Mesendoderm (in vitro differentiated cells): ENCODE measurements at regions not wholly inside any gene's neighbourhood (a gene's known extent, or its start where the extent isn't known, plus 50 kb on each side); places are given as distances from the start of the nearest gene placed in this dataset.

Experiments used
- DNase-seq: peaks from one replicate; pipeline ENCODE4 v3.0.0; 2013
- H2AK5ac ChIP-seq: 2 replicates; pipeline ENCODE4 v1.6.1; 2013; ENCODE audit warnings: low read length, inconsistent platforms
- H2BK120ac ChIP-seq: 2 replicates; pipeline ENCODE4 v1.6.1; 2013; ENCODE audit warnings: low read depth, mild to moderate bottlenecking, low read length, moderate library complexity, mixed read lengths
- H2BK15ac ChIP-seq: replicated peaks from 2 replicates; pipeline ENCODE4 v1.6.1; 2013; ENCODE audit warnings: low read depth, mild to moderate bottlenecking, moderate library complexity
- H2BK5ac ChIP-seq: 2 replicates; pipeline ENCODE4 v1.6.1; 2013; ENCODE audit warnings: low read length, inconsistent platforms
- H3K18ac ChIP-seq: 2 replicates; pipeline ENCODE4 v1.6.1; 2013; ENCODE audit warnings: mild to moderate bottlenecking, low read length, mixed read lengths
- H3K23ac ChIP-seq: one replicate; pipeline ENCODE4 v1.6.1; 2013; ENCODE audit warnings: low read length
- H3K27ac ChIP-seq: 2 replicates; pipeline ENCODE4 v1.5.1; 2013; ENCODE audit warnings: low read depth, mild to moderate bottlenecking, inconsistent platforms, low read length, moderate library complexity
- H3K27me3 ChIP-seq: 2 replicates; pipeline ENCODE4 v1.6.1; 2013; ENCODE audit warnings: low read length, control low read depth, mild to moderate bottlenecking, inconsistent platforms; ENCODE audit not compliant: insufficient read depth, poor library complexity
- H3K36me3 ChIP-seq: 2 replicates; pipeline ENCODE4 v1.6.1; 2013; ENCODE audit warnings: low read length, inconsistent platforms; ENCODE audit not compliant: control insufficient read depth, insufficient read depth
- H3K4ac ChIP-seq: one replicate; pipeline ENCODE4 v1.6.1; 2013; ENCODE audit warnings: low read depth, mild to moderate bottlenecking, low read length, moderate library complexity
- H3K4me1 ChIP-seq: 2 replicates; pipeline ENCODE4 v1.6.1; 2013; ENCODE audit warnings: low read depth, low read length, inconsistent platforms; ENCODE audit not compliant: control insufficient read depth
- H3K4me2 ChIP-seq: 2 replicates; pipeline ENCODE4 v1.6.1; 2013; ENCODE audit warnings: low read length
- H3K4me3 ChIP-seq: 2 replicates; pipeline ENCODE4 v1.5.1; 2013; ENCODE audit warnings: mild to moderate bottlenecking, low read length
- H3K56ac ChIP-seq: one replicate; pipeline ENCODE4 v1.6.1; 2013; ENCODE audit warnings: low read length
- H3K79me1 ChIP-seq: 2 replicates; pipeline ENCODE4 v1.6.1; 2013; ENCODE audit warnings: low read length, inconsistent platforms
- H3K79me2 ChIP-seq: 2 replicates; pipeline ENCODE4 v1.6.1; 2013; ENCODE audit warnings: mild to moderate bottlenecking, low read length; ENCODE audit not compliant: control insufficient read depth, insufficient read depth
- H3K9ac ChIP-seq: 2 replicates; pipeline ENCODE4 v1.6.1; 2013; ENCODE audit warnings: low read length, inconsistent platforms
- H4K5ac ChIP-seq: one replicate; pipeline ENCODE4 v1.6.1; 2013; ENCODE audit warnings: low read length
- H4K8ac ChIP-seq: one replicate; pipeline ENCODE4 v1.6.1; 2013; ENCODE audit warnings: low read depth, mild to moderate bottlenecking, control low read depth, low read length, moderate library complexity
- WGBS: extraction: QIAGEN DNeasy Blood & Tissue Kit; methylation state at CpG from one replicate; pipeline ENCODE4 v1.1.7; 2013; ENCODE audit warnings: low lambda C conversion rate, missing lambda C conversion rate; ENCODE audit not compliant: insufficient coverage; ENCODE audit errors: extremely low coverage; 5-methylcytosine and 5-hydroxymethylcytosine counted together

DNA sequence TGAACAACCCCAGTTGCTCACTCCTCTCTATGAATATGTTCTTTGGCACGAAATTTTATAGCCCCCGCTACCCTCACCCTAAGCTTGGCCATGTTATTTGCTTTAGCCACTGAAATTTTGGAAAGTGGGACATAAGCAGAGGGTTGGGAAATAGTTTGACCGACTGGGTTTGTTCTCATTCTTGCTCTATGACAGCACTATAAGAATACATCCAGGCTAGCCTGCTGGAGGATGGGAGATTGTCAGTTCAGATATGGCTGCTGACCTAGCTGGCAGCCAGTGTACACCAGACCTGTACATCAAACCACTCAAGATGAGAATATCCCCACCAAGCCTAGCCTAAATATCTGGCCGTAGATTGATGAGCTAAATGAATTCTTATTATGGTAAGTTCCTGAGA lies 298.1 kb downstream of the PDGFC start:
- no CpG with 5 or more reads among the region's 4 CpGs for WGBS
- Histone ChIP-seq H3K79me1 (no peaks in the 10 kb centered on the region), H3K4ac (no peak overlapping the region), H3K27ac (no peak overlapping the region), H4K8ac (no peak overlapping the region), H3K27me3 (no peaks in the 10 kb centered on the region), H3K4me3 (no peak overlapping the region), H3K56ac (no peak overlapping the region), H2AK5ac (no peak overlapping the region), H3K79me2 (no peaks in the 10 kb centered on the region), H3K9ac (no peak overlapping the region), H2BK5ac (no peak overlapping the region), H4K5ac (no peak overlapping the region), H3K4me1 (no peaks in the 10 kb centered on the region), H3K36me3 (no peaks in the 10 kb centered on the region), H2BK120ac (no peak overlapping the region), H2BK15ac (no peak overlapping the region), H3K18ac (peak overlapping the region; percentile 60), H3K4me2 (no peak overlapping the region), H3K23ac (no peak overlapping the region)
- DNase-seq, result no peak

DNA sequence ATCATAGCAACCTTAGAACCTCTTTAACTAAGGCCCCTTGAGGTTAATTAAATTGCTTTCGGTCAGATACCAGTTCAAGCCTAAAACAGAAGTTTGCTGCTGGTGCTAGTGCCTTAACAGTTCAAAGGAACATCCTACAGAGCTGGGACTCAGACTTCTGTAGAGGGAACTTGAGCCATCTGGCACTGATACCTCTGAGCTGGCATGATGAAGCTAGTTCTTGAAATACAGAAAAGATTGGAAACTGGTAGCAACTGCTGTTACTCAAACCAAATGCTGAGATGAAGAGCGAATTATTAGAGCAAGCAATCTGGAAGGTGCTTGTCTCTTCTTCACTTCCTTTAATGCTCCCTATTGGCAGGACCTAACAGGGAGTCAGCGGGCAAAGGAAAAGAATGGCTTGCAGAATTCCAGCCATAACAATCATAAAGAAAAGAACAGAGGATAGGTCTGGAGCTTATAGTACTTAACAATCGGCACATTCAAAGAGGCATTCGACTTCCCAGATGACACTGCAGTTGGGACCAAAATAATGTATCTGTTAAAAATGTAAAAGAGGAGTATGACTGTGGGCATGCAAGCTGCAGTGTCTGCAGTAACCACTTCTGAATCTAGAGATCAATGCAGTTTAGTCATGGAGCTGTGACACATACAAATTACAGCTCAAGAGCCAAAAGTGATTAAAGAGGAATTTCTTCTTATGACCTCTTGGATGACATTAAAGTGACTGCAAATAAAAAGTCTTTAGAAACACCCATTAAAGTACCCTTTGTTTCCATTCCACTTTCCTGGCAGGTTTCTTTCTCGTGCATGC lies 298.9 kb downstream of the PDGFC start:
- Histone ChIP-seq H4K5ac (no peak overlapping the region), H2BK5ac (no peak overlapping the region), H2BK15ac (no peak overlapping the region), H2AK5ac (no peak overlapping the region), H3K79me2 (no peaks in the 10 kb centered on the region), H3K4me3 (no peak overlapping the region), H3K4me1 (no peaks in the 10 kb centered on the region), H3K9ac (no peak overlapping the region), H3K18ac (no peak overlapping the region), H3K56ac (no peak overlapping the region), H3K27me3 (no peaks in the 10 kb centered on the region), H3K27ac (no peak overlapping the region), H3K4ac (no peak overlapping the region), H3K4me2 (no peak overlapping the region), H4K8ac (no peak overlapping the region), H3K36me3 (no peaks in the 10 kb centered on the region), H2BK120ac (no peak overlapping the region), H3K23ac (no peak overlapping the region), H3K79me1 (no peaks in the 10 kb centered on the region)
- DNase-seq, result no peak
- WGBS, result no CpG with 5 or more reads among the region's 6 CpGs

- no peak overlapping the region for H3K23ac ChIP-seq
- no peak overlapping the region for H3K4me2 ChIP-seq
- no peak overlapping the region for H3K9ac ChIP-seq
- H2BK120ac ChIP-seq, result no peak overlapping the region
- H2AK5ac ChIP-seq, result no peak overlapping the region
- peak overlapping the region; percentile 3 for H3K18ac ChIP-seq
- H2BK5ac ChIP-seq, result no peak overlapping the region
- H3K27me3 ChIP-seq, result no peaks in the 10 kb centered on the region
- no peak overlapping the region for H2BK15ac ChIP-seq
- H4K8ac ChIP-seq, result no peak overlapping the region
- H4K5ac ChIP-seq, result no peak overlapping the region
- H3K79me1 ChIP-seq, result no peaks in the 10 kb centered on the region
- no peak overlapping the region for H3K27ac ChIP-seq
- no peak overlapping the region for H3K56ac ChIP-seq
- DNase-seq, result no peak
- H3K36me3 ChIP-seq, result no peaks in the 10 kb centered on the region
- no peak overlapping the region for H3K4ac ChIP-seq
- H3K4me1 ChIP-seq, result no peaks in the 10 kb centered on the region
- no CpG with 5 or more reads among the region's 3 CpGs for WGBS
- H3K4me3 ChIP-seq, result no peak overlapping the region
- no peaks in the 10 kb centered on the region for H3K79me2 ChIP-seq
Observed at GRCh38 chr4:156665780-156666366, 305.7 kb downstream of the PDGFC start.

- no peaks in the 10 kb centered on the region for H3K36me3 ChIP-seq
- H4K5ac ChIP-seq, result no peak overlapping the region
- H3K4me2 ChIP-seq, result no peak overlapping the region
- H3K4me1 ChIP-seq, result no peaks in the 10 kb centered on the region
- DNase-seq, result no peak
- H2BK15ac ChIP-seq, result no peak overlapping the region
- H3K79me1 ChIP-seq, result no peaks in the 10 kb centered on the region
- no peak overlapping the region for H3K18ac ChIP-seq
- no peaks in the 10 kb centered on the region for H3K79me2 ChIP-seq
- no peaks in the 10 kb centered on the region for H3K27me3 ChIP-seq
- no peak overlapping the region for H3K9ac ChIP-seq
- H3K23ac ChIP-seq, result no peak overlapping the region
- H2AK5ac ChIP-seq, result no peak overlapping the region
- H3K4ac ChIP-seq, result no peak overlapping the region
- no peak overlapping the region for H4K8ac ChIP-seq
- no peak overlapping the region for H2BK5ac ChIP-seq
- H2BK120ac ChIP-seq, result no peak overlapping the region
- no peak overlapping the region for H3K56ac ChIP-seq
- no peak overlapping the region for H3K4me3 ChIP-seq
- no CpG with 5 or more reads among the region's 1 CpG for WGBS
- H3K27ac ChIP-seq, result no peak overlapping the region
Observed at GRCh38 chr4:156663663-156664062, 307.9 kb downstream of the PDGFC start.

DNA sequence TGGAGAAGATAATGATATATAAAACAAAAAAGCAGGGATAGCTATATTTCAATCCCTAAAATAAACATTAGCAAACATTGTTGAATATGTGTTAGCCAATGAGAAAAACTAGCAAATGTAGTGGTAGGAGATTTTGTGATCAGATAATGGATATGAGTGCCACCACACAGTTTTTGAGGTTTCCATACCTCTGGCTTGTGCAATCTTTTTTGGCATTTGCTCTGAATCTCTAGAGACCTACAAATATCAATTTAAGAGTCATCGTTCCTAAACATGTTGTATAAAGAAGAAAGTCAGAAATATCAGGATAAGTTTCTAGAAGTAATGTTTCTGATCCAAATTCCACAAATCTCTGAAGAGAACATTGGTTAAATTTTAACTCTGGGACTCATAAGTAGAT lies 308.7 kb downstream of the PDGFC start:
- H2BK5ac ChIP-seq, result no peak overlapping the region
- H3K27me3 ChIP-seq, result no peaks in the 10 kb centered on the region
- no peaks in the 10 kb centered on the region for H3K79me1 ChIP-seq
- no peak overlapping the region for H2BK15ac ChIP-seq
- H3K4me1 ChIP-seq, result no peaks in the 10 kb centered on the region
- no peak overlapping the region for H3K4ac ChIP-seq
- H3K56ac ChIP-seq, result no peak overlapping the region
- DNase-seq, result no peak
- H2BK120ac ChIP-seq, result no peak overlapping the region
- H4K5ac ChIP-seq, result no peak overlapping the region
- H3K4me2 ChIP-seq, result no peak overlapping the region
- H3K36me3 ChIP-seq, result no peaks in the 10 kb centered on the region
- no peak overlapping the region for H3K9ac ChIP-seq
- H4K8ac ChIP-seq, result no peak overlapping the region
- no peak overlapping the region for H3K18ac ChIP-seq
- H3K4me3 ChIP-seq, result no peak overlapping the region
- no peak overlapping the region for H2AK5ac ChIP-seq
- WGBS, result no CpG with 5 or more reads among the region's 1 CpG
- no peak overlapping the region for H3K23ac ChIP-seq
- no peaks in the 10 kb centered on the region for H3K79me2 ChIP-seq
- no peak overlapping the region for H3K27ac ChIP-seq
